Heart left ventricle (tissue), 16 donors: ENCODE measurements at regions not wholly inside any gene's neighbourhood (a gene's known extent, or its start where the extent isn't known, plus 50 kb on each side); places are given as distances from the start of the nearest gene placed in this dataset.
A peak's percentile ranks its signal among the peaks of the same experiment; 100 is the strongest.

Source experiments
- ATAC-seq, 4 donors: fragments of 200-7000 bp; cut with Tn5 transposase; one replicate each; pipeline ENCODE4 v1.9.1; 2020 to 2022; ENCODE audit warnings: moderate library complexity in 4 of 4, mild to moderate bottlenecking in 3 of 4, moderate number of reproducible peaks in 1 of 4
- DNase-seq, 5 donors: peaks; one replicate each; pipeline ENCODE4 v3.0.0-alpha.2; 2020
- H3K27ac ChIP-seq, 12 donors: fragments of 200-600 bp; sonication (generic) in 4 of 12; one replicate each; pipeline versions ENCODE4 v1.5.0 to v1.8.0; 2016 to 2022; ENCODE audit warnings: mild to moderate bottlenecking in 2 of 12
- H3K27me3 ChIP-seq, 9 donors: fragments of 200-600 bp; sonication (generic) in 2 of 9; one replicate each; pipeline versions ENCODE4 v1.5.1 to v1.8.0; 2016 to 2022; ENCODE audit warnings: mild to moderate bottlenecking in 3 of 9
- H3K36me3 ChIP-seq, 9 donors: fragments of 200-600 bp; sonication (generic) in 2 of 9; one replicate each; pipeline versions ENCODE4 v1.5.0 to v1.8.0; 2018 to 2022; ENCODE audit warnings: mild to moderate bottlenecking in 2 of 9
- H3K4me1 ChIP-seq, 12 donors: fragments of 200-600 bp; sonication (generic) in 4 of 12; one replicate each; pipeline versions ENCODE4 v1.5.0 to v1.8.0; 2016 to 2022; ENCODE audit warnings: mild to moderate bottlenecking in 3 of 12
- H3K4me3 ChIP-seq, 12 donors: fragments of 200-600 bp; sonication (generic) in 4 of 12; one replicate each; pipeline versions ENCODE4 v1.5.0 to v1.8.0; 2017 to 2022; ENCODE audit warnings: mild to moderate bottlenecking in 9 of 12, moderate library complexity in 4 of 12
- H3K9me3 ChIP-seq, 12 donors: fragments of 200-600 bp; sonication (generic) in 4 of 12; one replicate each; pipeline versions ENCODE4 v1.5.0 to v1.8.0; 2016 to 2022; ENCODE audit warnings: mild to moderate bottlenecking in 1 of 12
- CTCF ChIP-seq, 12 donors: fragments of 200-600 bp; sonication (generic) in 4 of 12; IDR thresholded peaks; one replicate each; pipeline versions ENCODE4 v1.5.0 to v1.8.0; 2018 to 2022; ENCODE audit warnings: antibody characterized with exemption in 12 of 12, mild to moderate bottlenecking in 5 of 12
- POLR2A ChIP-seq, 2 donors: fragments of 450-650 bp; IDR thresholded peaks; one replicate each; pipeline ENCODE4 v1.6.1; 2017; ENCODE audit warnings: antibody characterized with exemption in 2 of 2, mild to moderate bottlenecking in 2 of 2, moderate library complexity in 2 of 2
- WGBS, 4 donors: extraction: QIAGEN DNeasy Blood & Tissue Kit in 2 of 4; methylation state at CpG; one replicate each; pipeline versions ENCODE4 v1.1.5 to v1.1.7; 2013 to 2018; 5-methylcytosine and 5-hydroxymethylcytosine counted together
- intact Hi-C, 10 donors: fragments of 100-400 bp; cut with DNase I; formaldehyde crosslinking; loops; one replicate each; pipeline versions ENCODE4 v1.11.1 to v1.14.2; 2022
- donor health status: ischemic (EF 13 %, LVEDD 7.1; RV severe dilation, severe dysfunction).
- donor health status: healthy with polysubstance abuse.
- donor health status: DM: no; HTN: yes; CAD: no.
- donor health status: DM: no; HTN: no; CAD: no.
- donor health status: ischemic (EF 25% LVEDD 6.9; RV normal size, moderate dysfunction).
- donor health status: ischemic (EF 25% LVEDD 5.7; RV mildly dilated, moderate dysfunction).
- donor health status: healthy.
- donor health status: DM: yes; HTN: yes; CAD: no.
- donor health status: ischemic (EF 35%, LVEDD 5.7; RV mildly dilated, moderate dysfunction).
- donor health status: nonischemic (EF 11% LVEDD 7.7; RV severe dilation, severe dysfunction).
- donor health status: DM: yes; HTN: yes; CAD: no.
- donor health status: PGD.
- donor health status: ischemic (EF 29% LVEDD 5.4; RV normal size, mild dysfunction).
- donor health status: nonischemic (EF 23%, LVEDD 6.1; RV moderate dilation, normal function).

DNA sequence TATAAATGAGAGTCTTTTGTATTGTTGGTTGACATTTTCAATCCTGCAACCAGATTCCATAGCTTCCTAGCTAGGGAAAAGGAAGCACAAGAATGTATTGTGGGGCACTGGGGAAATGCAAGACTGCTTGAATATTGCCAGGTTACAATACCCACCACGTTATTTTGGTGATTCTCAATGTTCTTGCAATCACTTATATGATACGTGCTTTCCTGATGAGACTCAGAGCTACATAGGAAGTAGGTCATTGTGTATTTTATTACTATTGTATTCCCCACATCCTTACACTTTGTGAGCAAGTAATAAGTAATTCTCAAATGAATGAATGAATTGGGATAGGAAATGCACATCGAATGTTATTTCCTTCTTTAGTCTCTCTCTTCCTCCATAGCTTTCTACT is 217.1 kb upstream of the CD180 start:
- ATAC-seq: no peak
- H3K36me3 ChIP-seq: no peaks in the 10 kb centered on the region
- H3K9me3 ChIP-seq: no peaks in the 10 kb centered on the region
- TF ChIP-seq POLR2A (IDR thresholded peaks at IDR 0.05): no peak
- TF ChIP-seq CTCF (IDR thresholded peaks at IDR 0.05): no peak
- H3K27ac ChIP-seq: no peak overlapping the region
- H3K4me3 ChIP-seq: no peak overlapping the region
- H3K27me3 ChIP-seq: no peaks in the 10 kb centered on the region
- 65 to 71% (median 69%) methylated on average over 3 of the region's 3 CpGs for WGBS, 4 donors
- peaks cover 0 to 7% (median 0%) of the 10 kb centered on the region in 12 donors for H3K4me1 ChIP-seq
- intact Hi-C loops: no loop called here
- no peak for DNase-seq

DNA sequence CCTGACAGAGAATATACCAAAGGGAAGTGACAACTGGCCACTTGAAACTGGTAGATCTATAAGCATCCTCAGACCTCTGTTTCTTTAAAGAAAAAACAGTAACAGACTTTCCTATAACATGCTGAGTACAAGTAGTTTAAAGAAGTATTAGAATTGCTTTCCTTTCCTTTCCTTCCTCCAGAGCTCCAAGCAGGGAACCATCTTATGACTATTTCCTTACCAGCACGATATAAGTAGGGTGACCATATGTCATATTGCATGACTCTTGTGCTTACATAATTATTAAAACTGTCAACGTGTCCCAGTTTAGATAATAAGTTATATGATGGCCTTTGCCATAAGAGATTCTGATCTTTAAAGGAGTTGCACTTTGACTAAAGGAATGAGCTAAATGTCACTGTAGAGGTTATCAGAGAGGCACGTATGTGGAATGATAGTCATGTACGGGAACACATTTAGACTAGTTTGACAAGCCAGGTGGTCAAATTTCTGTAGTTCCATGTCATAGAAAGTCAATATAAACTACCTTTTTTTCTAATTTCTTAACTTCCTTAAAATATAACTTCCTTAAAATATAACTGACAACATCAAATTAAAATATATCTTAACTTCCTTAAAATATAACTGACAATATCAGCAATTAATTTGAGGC is 212.7 kb upstream of the CD180 start:
- ATAC-seq (no peak), DNase-seq (no peak)
- Histone ChIP-seq H3K36me3 (no peaks in the 10 kb centered on the region), H3K27me3 (no peaks in the 10 kb centered on the region), H3K4me1 (peaks cover 0 to 11% (median 0%) of the 10 kb centered on the region in 12 donors), H3K27ac (peak overlapping the region in 1 of 12 donors; percentile 34), H3K9me3 (no peaks in the 10 kb centered on the region), H3K4me3 (no peak overlapping the region)
- WGBS, 4 donors: 59 to 65% (median 61%) methylated on average over 4 of the region's 4 CpGs
- TF ChIP-seq POLR2A (IDR thresholded peaks at IDR 0.05) (no peak), CTCF (IDR thresholded peaks at IDR 0.05) (no peak)
- intact Hi-C loops: loop anchor here in 1 of 10 donors (10.0 kb wide), 1 partner anchor 54 kb away; no protein-coding TSS in a partner anchor

DNA sequence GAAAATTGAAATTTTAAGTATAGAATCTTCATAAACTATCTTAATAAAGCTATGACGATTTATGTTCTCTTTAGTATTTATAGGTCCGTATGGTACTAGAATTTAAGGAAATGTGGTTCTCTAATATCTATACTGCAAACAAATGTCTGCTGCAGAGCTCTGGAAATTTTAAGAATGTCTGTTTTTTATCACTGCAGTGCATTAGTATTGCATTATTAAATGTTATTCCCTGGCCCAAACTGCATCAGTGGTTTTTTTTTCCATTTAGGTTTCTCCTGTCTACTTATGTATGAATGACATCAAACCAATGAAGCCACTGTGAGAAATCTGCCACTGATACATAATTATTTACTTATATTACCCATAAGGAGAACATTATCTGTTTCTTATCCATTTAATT is 211.4 kb upstream of the CD180 start:
- H3K27ac ChIP-seq: no peak overlapping the region
- H3K9me3 ChIP-seq: no peaks in the 10 kb centered on the region
- H3K4me3 ChIP-seq: no peak overlapping the region
- ATAC-seq (no peak), DNase-seq (no peak)
- intact Hi-C loops: loop anchor here in 1 of 10 donors (10.0 kb wide), 1 partner anchor 53 kb away; no protein-coding TSS in a partner anchor
- whole genome bisulfite sequencing, 4 donors: 48 to 93% (median 67%) methylated on average over 2 of the region's 2 CpGs
- no peaks in the 10 kb centered on the region for H3K36me3 ChIP-seq
- TF ChIP-seq POLR2A (IDR thresholded peaks at IDR 0.05) (no peak), CTCF (IDR thresholded peaks at IDR 0.05) (no peak)
- no peaks in the 10 kb centered on the region for H3K27me3 ChIP-seq
- H3K4me1 ChIP-seq: peaks cover 0 to 11% (median 0%) of the 10 kb centered on the region in 12 donors

DNA sequence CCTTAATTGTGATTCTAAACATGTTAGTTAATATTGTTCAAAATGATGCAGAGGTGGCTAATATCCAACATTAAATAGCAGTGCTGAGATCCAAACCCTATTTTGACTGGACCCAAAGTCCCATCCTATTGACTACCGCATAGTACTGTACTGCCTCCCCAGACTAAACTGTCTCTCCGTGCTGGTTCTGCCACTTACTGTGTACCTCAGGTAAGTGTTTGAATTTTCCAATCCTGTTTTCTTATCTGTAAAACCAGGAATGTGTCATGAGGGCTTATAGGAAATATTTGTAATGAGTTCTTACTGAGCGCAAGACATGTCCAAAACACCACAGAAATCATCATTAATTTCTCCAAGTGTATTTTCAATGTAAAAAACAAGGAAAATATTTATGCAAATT is 209.2 kb upstream of the CD180 start:
- intact Hi-C loops: loop anchor here in 1 of 10 donors (10.0 kb wide), 1 partner anchor 51 kb away; no protein-coding TSS in a partner anchor
- H3K27me3 ChIP-seq: no peaks in the 10 kb centered on the region
- ATAC-seq (no peak), DNase-seq (no peak)
- no peak for TF ChIP-seq CTCF (IDR thresholded peaks at IDR 0.05)
- no peak for TF ChIP-seq POLR2A (IDR thresholded peaks at IDR 0.05)
- H3K4me1 ChIP-seq: peaks cover 0 to 15% (median 0%) of the 10 kb centered on the region in 12 donors
- 89 to 93% (median 90%) methylated on average over 3 of the region's 3 CpGs for WGBS, 4 donors
- H3K27ac ChIP-seq: no peak overlapping the region
- H3K36me3 ChIP-seq: no peaks in the 10 kb centered on the region
- H3K4me3 ChIP-seq: no peak overlapping the region
- H3K9me3 ChIP-seq: no peaks in the 10 kb centered on the region
